Neutrophil (primary cell): ENCODE measurements at regions not wholly inside any gene's neighbourhood (a gene's known extent, or its start where the extent isn't known, plus 50 kb on each side); places are given as distances from the start of the nearest gene placed in this dataset.
"Not testable (repeated sequence)": the region's sequence is repeated elsewhere in the genome, so short reads cannot be mapped to it uniquely, and the experiment has no call there.

Experiments
- H3K27ac ChIP-seq: fragments of 200-600 bp; sonication (generic); 2 replicates; pipeline ENCODE4 v1.5.1; 2016; ENCODE audit warnings: mild to moderate bottlenecking, moderate library complexity
- H3K27me3 ChIP-seq: fragments of 200-600 bp; sonication (generic); 2 replicates; pipeline ENCODE4 v1.6.0; 2016; ENCODE audit warnings: mild to moderate bottlenecking
- H3K36me3 ChIP-seq: fragments of 200-600 bp; sonication (generic); 2 replicates; pipeline ENCODE4 v1.5.1; 2017
- H3K4me1 ChIP-seq, 2 experiments: fragments of 200-600 bp in 1 of 2; sonication (generic) in 1 of 2; 1 replicate in 1 of 2; 2 replicates in 1 of 2; pipeline versions ENCODE4 v1.5.1 to v1.6.1; 2013 to 2016; ENCODE audit warnings: low read depth in 1 of 2, low read length in 1 of 2, mild to moderate bottlenecking in 1 of 2, moderate library complexity in 1 of 2; ENCODE audit not compliant: control insufficient read depth in 1 of 2, insufficient read depth in 1 of 2
- H3K4me3 ChIP-seq, 2 experiments: fragments of 200-600 bp in 1 of 2; sonication (generic) in 1 of 2; 1 replicate in 1 of 2; 2 replicates in 1 of 2; pipeline ENCODE4 v1.5.1; 2013 to 2016; ENCODE audit warnings: low read depth in 1 of 2, low read length in 1 of 2, mild to moderate bottlenecking in 1 of 2, moderate library complexity in 1 of 2
- H3K9me3 ChIP-seq: fragments of 200-600 bp; sonication (generic); 2 replicates; pipeline ENCODE4 v1.5.1; 2016
- TF ChIP-seq, protein P1 (sequence below): fragments of 200-600 bp; sonication (generic); IDR thresholded peaks from 2 replicates; pipeline ENCODE4 v1.5.1; 2016; ENCODE audit warnings: antibody characterized with exemption

GRCh38 chr15:70231484-70231883, 133.8 kb upstream of the TLE3 start:
- H3K4me1 ChIP-seq = peaks cover 0 to 8% of the 10 kb centered on the region in 2 experiments
- H3K4me3 ChIP-seq = no peak overlapping the region
- H3K36me3 ChIP-seq = no peaks in the 10 kb centered on the region
- TF ChIP-seq, protein P1, sequence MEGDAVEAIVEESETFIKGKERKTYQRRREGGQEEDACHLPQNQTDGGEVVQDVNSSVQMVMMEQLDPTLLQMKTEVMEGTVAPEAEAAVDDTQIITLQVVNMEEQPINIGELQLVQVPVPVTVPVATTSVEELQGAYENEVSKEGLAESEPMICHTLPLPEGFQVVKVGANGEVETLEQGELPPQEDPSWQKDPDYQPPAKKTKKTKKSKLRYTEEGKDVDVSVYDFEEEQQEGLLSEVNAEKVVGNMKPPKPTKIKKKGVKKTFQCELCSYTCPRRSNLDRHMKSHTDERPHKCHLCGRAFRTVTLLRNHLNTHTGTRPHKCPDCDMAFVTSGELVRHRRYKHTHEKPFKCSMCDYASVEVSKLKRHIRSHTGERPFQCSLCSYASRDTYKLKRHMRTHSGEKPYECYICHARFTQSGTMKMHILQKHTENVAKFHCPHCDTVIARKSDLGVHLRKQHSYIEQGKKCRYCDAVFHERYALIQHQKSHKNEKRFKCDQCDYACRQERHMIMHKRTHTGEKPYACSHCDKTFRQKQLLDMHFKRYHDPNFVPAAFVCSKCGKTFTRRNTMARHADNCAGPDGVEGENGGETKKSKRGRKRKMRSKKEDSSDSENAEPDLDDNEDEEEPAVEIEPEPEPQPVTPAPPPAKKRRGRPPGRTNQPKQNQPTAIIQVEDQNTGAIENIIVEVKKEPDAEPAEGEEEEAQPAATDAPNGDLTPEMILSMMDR = no peak
- peaks cover 6% of the 10 kb centered on the region for H3K9me3 ChIP-seq
- H3K27me3 ChIP-seq = no peaks in the 10 kb centered on the region
- no peak overlapping the region for H3K27ac ChIP-seq

- H3K27me3 ChIP-seq, H3K9me3 ChIP-seq, H3K4me1 ChIP-seq, H3K36me3 ChIP-seq, H3K4me3 ChIP-seq, H3K27ac ChIP-seq: not testable (repeated sequence)
These were observed 130.2 kb upstream of the TLE3 start for GRCh38 chr15:70227918-70228317.

DNA sequence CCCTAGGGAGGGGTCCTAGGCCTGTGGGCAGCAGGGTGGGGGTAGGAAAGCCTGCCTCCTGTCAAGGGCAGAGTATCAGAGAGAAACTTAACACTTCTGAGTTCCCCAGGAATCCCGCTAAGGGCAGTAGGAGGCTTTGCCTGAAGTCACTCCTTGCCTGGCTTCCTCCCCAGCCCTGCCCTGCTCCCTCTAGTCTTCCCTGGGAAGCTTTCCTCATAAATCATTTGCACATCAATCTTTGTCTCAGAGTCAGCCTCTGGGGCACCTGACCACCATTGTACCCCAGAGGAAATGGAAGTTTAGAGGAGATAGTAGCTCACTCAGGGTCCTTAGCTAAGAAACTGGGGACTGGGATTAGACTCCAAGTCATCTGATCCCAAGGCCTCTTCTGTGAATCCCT, 129.4 kb upstream of the TLE3 start:
- TF ChIP-seq, protein P1 = no peak
- Histone ChIP-seq H3K36me3 (no peaks in the 10 kb centered on the region), H3K27ac (no peak overlapping the region), H3K4me1 (no peaks in the 10 kb centered on the region), H3K27me3 (no peaks in the 10 kb centered on the region), H3K9me3 (peaks cover 6% of the 10 kb centered on the region), H3K4me3 (no peak overlapping the region)

GRCh38 chr15:70226337-70226980, 128.7 kb upstream of the TLE3 start:
- Histone ChIP-seq H3K27ac (no peak overlapping the region), H3K4me3 (no peak overlapping the region), H3K36me3 (no peaks in the 10 kb centered on the region), H3K9me3 (peaks cover 5% of the 10 kb centered on the region), H3K27me3 (no peaks in the 10 kb centered on the region), H3K4me1 (no peaks in the 10 kb centered on the region)
- TF ChIP-seq, protein P1 = no peak

- TF ChIP-seq, protein P1 = no peak
- Histone ChIP-seq H3K36me3 (no peaks in the 10 kb centered on the region), H3K27ac (no peak overlapping the region), H3K4me1 (no peaks in the 10 kb centered on the region), H3K27me3 (no peaks in the 10 kb centered on the region), H3K9me3 (no peaks in the 10 kb centered on the region), H3K4me3 (no peak overlapping the region)
These were observed 127.7 kb upstream of the TLE3 start for GRCh38 chr15:70225416-70225815.

- no peak overlapping the region for H3K4me3 ChIP-seq
- no peaks in the 10 kb centered on the region for H3K27me3 ChIP-seq
- no peak overlapping the region for H3K27ac ChIP-seq
- no peaks in the 10 kb centered on the region for H3K4me1 ChIP-seq
- H3K36me3 ChIP-seq = no peaks in the 10 kb centered on the region
- no peaks in the 10 kb centered on the region for H3K9me3 ChIP-seq
- TF ChIP-seq, protein P1 = no peak
These were observed 124.9 kb upstream of the TLE3 start for GRCh38 chr15:70222606-70223005.
